ENCODE measurements at regions not wholly inside any gene's neighbourhood (a gene's known extent, or its start where the extent isn't known, plus 50 kb on each side); places are given as distances from the start of the nearest gene placed in this dataset.

GRCh38 chr3:42020684-42021307 is 58.9 kb upstream of the ULK4 start:
- TF ChIP-seq CTCF (IDR thresholded peaks at IDR 0.05) (no peak), ZFX (IDR thresholded peaks at IDR 0.05; ENCODE audit: borderline replicate concordance) (no peak)
